ENCODE measurements at regions not wholly inside any gene's neighbourhood (a gene's known extent, or its start where the extent isn't known, plus 50 kb on each side); places are given as distances from the start of the nearest gene placed in this dataset.

DNA sequence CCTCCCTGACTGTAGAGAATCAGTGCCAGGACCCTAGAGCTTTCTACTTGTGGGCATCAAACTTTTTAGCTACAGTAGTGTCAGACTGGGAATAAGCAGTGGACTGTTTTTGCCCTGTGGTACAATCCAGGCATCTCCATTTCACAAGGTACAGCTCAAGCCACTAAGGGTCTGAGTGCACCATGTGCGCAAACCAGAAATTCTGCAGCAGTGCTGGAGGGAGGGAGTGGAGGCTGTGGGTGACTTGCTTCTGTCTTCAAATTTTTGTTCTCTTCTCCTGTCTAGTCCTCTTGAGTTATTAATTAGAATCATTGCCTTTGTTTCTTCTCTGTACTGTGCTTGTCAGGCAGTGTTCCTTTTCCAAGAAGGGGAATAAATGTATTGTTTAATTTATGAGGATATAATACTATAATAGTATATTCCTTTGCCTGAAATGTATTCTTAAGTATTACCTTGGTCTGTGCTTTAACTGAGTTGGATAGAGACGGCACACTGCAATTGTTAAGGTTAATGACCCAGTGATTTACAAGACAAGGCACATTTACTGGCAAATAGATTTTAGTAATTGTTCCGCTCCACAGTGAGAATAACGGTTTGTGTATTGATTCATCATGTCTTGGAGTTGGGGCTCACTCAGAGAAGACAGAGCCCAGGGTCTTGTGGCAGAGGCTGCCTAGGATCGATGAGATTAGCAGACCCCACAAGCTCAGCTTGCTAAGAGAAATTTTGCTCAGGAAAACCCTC lies 390.6 kb upstream of the CFAP20DC start:
- no peaks in the 10 kb centered on the region for H3K36me3 ChIP-seq (ENCODE audit: control insufficient read depth in 4 of 4, insufficient read depth in 3 of 4, low read depth in 1 of 4, low read length in 3 of 4)
- WGBS = 66% methylated on average over 5 of the region's 5 CpGs
- no peak overlapping the region for H3K4me3 ChIP-seq (ENCODE audit: low read depth in 1 of 3, low read length in 3 of 3)
- H3K27ac ChIP-seq (ENCODE audit: low read depth in 1 of 2, low read length in 2 of 2) = no peak overlapping the region
- H3K27me3 ChIP-seq (ENCODE audit: control insufficient read depth in 4 of 4, insufficient read depth in 4 of 4, low read length in 3 of 4) = peaks cover 0 to 7% (median 0%) of the 10 kb centered on the region in 4 donors
- H3K4me1 ChIP-seq (ENCODE audit: control insufficient read depth in 4 of 4, insufficient read depth in 4 of 4, low read length in 3 of 4) = no peaks in the 10 kb centered on the region
- no peak for DNase-seq (ENCODE audit: low spot score)
- TF ChIP-seq RAD21 (IDR thresholded peaks at IDR 0.05) (no peak), FOXA2 (IDR thresholded peaks at IDR 0.05) (no peak), YY1 (IDR thresholded peaks at IDR 0.05) (no peak), FOXA1 (IDR thresholded peaks at IDR 0.05) (no peak)
- TF ChIP-seq, protein P1, sequence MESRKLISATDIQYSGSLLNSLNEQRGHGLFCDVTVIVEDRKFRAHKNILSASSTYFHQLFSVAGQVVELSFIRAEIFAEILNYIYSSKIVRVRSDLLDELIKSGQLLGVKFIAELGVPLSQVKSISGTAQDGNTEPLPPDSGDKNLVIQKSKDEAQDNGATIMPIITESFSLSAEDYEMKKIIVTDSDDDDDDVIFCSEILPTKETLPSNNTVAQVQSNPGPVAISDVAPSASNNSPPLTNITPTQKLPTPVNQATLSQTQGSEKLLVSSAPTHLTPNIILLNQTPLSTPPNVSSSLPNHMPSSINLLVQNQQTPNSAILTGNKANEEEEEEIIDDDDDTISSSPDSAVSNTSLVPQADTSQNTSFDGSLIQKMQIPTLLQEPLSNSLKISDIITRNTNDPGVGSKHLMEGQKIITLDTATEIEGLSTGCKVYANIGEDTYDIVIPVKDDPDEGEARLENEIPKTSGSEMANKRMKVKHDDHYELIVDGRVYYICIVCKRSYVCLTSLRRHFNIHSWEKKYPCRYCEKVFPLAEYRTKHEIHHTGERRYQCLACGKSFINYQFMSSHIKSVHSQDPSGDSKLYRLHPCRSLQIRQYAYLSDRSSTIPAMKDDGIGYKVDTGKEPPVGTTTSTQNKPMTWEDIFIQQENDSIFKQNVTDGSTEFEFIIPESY (IDR thresholded peaks at IDR 0.05) = no peak
- TF ChIP-seq, protein P2, sequence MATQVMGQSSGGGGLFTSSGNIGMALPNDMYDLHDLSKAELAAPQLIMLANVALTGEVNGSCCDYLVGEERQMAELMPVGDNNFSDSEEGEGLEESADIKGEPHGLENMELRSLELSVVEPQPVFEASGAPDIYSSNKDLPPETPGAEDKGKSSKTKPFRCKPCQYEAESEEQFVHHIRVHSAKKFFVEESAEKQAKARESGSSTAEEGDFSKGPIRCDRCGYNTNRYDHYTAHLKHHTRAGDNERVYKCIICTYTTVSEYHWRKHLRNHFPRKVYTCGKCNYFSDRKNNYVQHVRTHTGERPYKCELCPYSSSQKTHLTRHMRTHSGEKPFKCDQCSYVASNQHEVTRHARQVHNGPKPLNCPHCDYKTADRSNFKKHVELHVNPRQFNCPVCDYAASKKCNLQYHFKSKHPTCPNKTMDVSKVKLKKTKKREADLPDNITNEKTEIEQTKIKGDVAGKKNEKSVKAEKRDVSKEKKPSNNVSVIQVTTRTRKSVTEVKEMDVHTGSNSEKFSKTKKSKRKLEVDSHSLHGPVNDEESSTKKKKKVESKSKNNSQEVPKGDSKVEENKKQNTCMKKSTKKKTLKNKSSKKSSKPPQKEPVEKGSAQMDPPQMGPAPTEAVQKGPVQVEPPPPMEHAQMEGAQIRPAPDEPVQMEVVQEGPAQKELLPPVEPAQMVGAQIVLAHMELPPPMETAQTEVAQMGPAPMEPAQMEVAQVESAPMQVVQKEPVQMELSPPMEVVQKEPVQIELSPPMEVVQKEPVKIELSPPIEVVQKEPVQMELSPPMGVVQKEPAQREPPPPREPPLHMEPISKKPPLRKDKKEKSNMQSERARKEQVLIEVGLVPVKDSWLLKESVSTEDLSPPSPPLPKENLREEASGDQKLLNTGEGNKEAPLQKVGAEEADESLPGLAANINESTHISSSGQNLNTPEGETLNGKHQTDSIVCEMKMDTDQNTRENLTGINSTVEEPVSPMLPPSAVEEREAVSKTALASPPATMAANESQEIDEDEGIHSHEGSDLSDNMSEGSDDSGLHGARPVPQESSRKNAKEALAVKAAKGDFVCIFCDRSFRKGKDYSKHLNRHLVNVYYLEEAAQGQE (IDR thresholded peaks at IDR 0.05) = no peak
- H3K9me3 ChIP-seq (ENCODE audit: control insufficient read depth in 4 of 4, low read length in 3 of 4) = no peaks in the 10 kb centered on the region
- no peak overlapping the region for H3K9ac ChIP-seq (ENCODE audit: low read depth in 1 of 2, low read length in 2 of 2)

DNA sequence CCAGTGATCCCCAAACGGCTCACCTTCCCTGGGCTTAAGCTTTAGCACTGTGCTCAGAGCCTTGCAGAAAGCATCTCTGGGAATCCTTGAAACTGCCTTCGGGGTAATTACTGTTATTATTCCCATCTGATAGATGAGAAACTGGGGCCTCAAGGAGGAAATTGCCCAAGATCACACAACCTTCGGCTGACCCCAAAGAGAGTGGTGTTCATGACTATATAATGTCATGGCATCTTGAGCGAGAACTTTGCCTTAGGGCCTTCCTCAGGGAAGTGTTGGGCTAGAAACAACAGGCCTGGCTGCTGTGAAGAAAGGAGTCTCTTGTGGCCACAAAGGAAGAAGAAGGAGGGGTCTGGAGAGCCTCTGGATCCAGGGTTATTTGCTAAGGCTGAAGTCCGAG lies 388.7 kb upstream of the CFAP20DC start:
- no peaks in the 10 kb centered on the region for H3K4me1 ChIP-seq (ENCODE audit: control insufficient read depth in 4 of 4, insufficient read depth in 4 of 4, low read length in 3 of 4)
- no peaks in the 10 kb centered on the region for H3K9me3 ChIP-seq (ENCODE audit: control insufficient read depth in 4 of 4, low read length in 3 of 4)
- DNase-seq (ENCODE audit: low spot score) = no peak
- WGBS = 87% methylated on average over 5 of the region's 5 CpGs
- H3K9ac ChIP-seq (ENCODE audit: low read depth in 1 of 2, low read length in 2 of 2) = no peak overlapping the region
- H3K27me3 ChIP-seq (ENCODE audit: control insufficient read depth in 4 of 4, insufficient read depth in 4 of 4, low read length in 3 of 4) = peaks cover 0 to 14% (median 0%) of the 10 kb centered on the region in 4 donors
- H3K27ac ChIP-seq (ENCODE audit: low read depth in 1 of 2, low read length in 2 of 2) = no peak overlapping the region
- TF ChIP-seq FOXA2 (IDR thresholded peaks at IDR 0.05) = no peak
- no peak for TF ChIP-seq SP1 (IDR thresholded peaks at IDR 0.05)
- no peak for TF ChIP-seq GABPA (IDR thresholded peaks at IDR 0.05 in 1 of 2, conservative IDR thresholded peaks at IDR 0.05 in 1 of 2)
- TF ChIP-seq, protein P1 (IDR thresholded peaks at IDR 0.05) = no peak
- TF ChIP-seq HNF4A (conservative IDR thresholded peaks at IDR 0.05) = no peak
- TF ChIP-seq, protein P3, sequence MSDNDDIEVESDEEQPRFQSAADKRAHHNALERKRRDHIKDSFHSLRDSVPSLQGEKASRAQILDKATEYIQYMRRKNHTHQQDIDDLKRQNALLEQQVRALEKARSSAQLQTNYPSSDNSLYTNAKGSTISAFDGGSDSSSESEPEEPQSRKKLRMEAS (IDR thresholded peaks at IDR 0.05) = no peak
- TF ChIP-seq HNF4G (IDR thresholded peaks at IDR 0.05) = no peak
- TF ChIP-seq, protein P2 (IDR thresholded peaks at IDR 0.05) = no peak
- TF ChIP-seq, protein P4, sequence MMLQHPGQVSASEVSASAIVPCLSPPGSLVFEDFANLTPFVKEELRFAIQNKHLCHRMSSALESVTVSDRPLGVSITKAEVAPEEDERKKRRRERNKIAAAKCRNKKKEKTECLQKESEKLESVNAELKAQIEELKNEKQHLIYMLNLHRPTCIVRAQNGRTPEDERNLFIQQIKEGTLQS (IDR thresholded peaks at IDR 0.05) = no peak
- no peak for TF ChIP-seq JUND (IDR thresholded peaks at IDR 0.05)
- TF ChIP-seq RAD21 (IDR thresholded peaks at IDR 0.05) = no peak
- no peak for TF ChIP-seq FOXA1 (IDR thresholded peaks at IDR 0.05)
- no peak for TF ChIP-seq NR2F2 (IDR thresholded peaks at IDR 0.05)
- no peak for TF ChIP-seq EGR1 (IDR thresholded peaks at IDR 0.05; ENCODE audit: low read depth in 2 of 2)
- TF ChIP-seq YY1 (IDR thresholded peaks at IDR 0.05) = no peak
- no peak for TF ChIP-seq TAF1 (conservative IDR thresholded peaks at IDR 0.05)
- TF ChIP-seq, protein P5, sequence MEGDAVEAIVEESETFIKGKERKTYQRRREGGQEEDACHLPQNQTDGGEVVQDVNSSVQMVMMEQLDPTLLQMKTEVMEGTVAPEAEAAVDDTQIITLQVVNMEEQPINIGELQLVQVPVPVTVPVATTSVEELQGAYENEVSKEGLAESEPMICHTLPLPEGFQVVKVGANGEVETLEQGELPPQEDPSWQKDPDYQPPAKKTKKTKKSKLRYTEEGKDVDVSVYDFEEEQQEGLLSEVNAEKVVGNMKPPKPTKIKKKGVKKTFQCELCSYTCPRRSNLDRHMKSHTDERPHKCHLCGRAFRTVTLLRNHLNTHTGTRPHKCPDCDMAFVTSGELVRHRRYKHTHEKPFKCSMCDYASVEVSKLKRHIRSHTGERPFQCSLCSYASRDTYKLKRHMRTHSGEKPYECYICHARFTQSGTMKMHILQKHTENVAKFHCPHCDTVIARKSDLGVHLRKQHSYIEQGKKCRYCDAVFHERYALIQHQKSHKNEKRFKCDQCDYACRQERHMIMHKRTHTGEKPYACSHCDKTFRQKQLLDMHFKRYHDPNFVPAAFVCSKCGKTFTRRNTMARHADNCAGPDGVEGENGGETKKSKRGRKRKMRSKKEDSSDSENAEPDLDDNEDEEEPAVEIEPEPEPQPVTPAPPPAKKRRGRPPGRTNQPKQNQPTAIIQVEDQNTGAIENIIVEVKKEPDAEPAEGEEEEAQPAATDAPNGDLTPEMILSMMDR (IDR thresholded peaks at IDR 0.05; ENCODE audit: low read depth, low read length, missing input control) = no peak
- no peak for TF ChIP-seq RXRA (IDR thresholded peaks at IDR 0.05)
- H3K36me3 ChIP-seq (ENCODE audit: control insufficient read depth in 4 of 4, insufficient read depth in 3 of 4, low read depth in 1 of 4, low read length in 3 of 4) = no peaks in the 10 kb centered on the region
- H3K4me3 ChIP-seq (ENCODE audit: low read depth in 1 of 3, low read length in 3 of 3) = no peak overlapping the region
